SK-N-SH (cell line): ENCODE measurements at regions not wholly inside any gene's neighbourhood (a gene's known extent, or its start where the extent isn't known, plus 50 kb on each side); places are given as distances from the start of the nearest gene placed in this dataset.
A peak's percentile ranks its signal among the peaks of the same experiment; 100 is the strongest.

ENCODE experiments used
- CHD2 ChIP-seq: fragments of 150-350 bp; IDR thresholded peaks from 2 replicates; pipeline ENCODE4 v1.6.1; 2018; ENCODE audit warnings: low read length; ENCODE audit not compliant: partially characterized antibody
- ELF1 ChIP-seq: IDR thresholded peaks from 2 replicates; pipeline ENCODE4 v1.4.0; 2012
- EP300 ChIP-seq, 2 experiments: IDR thresholded peaks; 2 replicates each; pipeline versions ENCODE4 v1.4.0 to v1.6.1; 2012; ENCODE audit warnings: borderline replicate concordance in 1 of 2, low read depth in 1 of 2, low read length in 1 of 2
- FOSL2 ChIP-seq: IDR thresholded peaks from 2 replicates; pipeline ENCODE4 v1.4.0; 2012; ENCODE audit warnings: low read depth, mild to moderate bottlenecking, moderate library complexity, borderline replicate concordance
- FOXJ3 ChIP-seq: sonication (generic); formaldehyde crosslinking; IDR thresholded peaks from 2 replicates; pipeline ENCODE4 v1.5.1; 2020; ENCODE audit warnings: mild to moderate bottlenecking, missing genetic modification reagents
- FOXM1 ChIP-seq: IDR thresholded peaks from 2 replicates; pipeline ENCODE4 v1.4.0; 2012; ENCODE audit warnings: low read depth, mild to moderate bottlenecking
- GABPA ChIP-seq: IDR thresholded peaks from 2 replicates; pipeline ENCODE4 v1.4.0; 2012; ENCODE audit warnings: low read depth, mild to moderate bottlenecking
- GATA2 ChIP-seq: sonication (generic); formaldehyde crosslinking; IDR thresholded peaks from 2 replicates; pipeline ENCODE4 v1.5.0; 2020; ENCODE audit warnings: mild to moderate bottlenecking, missing genetic modification reagents
- MEF2A ChIP-seq: IDR thresholded peaks from 2 replicates; pipeline ENCODE4 v1.4.0; 2012; ENCODE audit warnings: low read depth, borderline replicate concordance
- MXI1 ChIP-seq: IDR thresholded peaks from 2 replicates; pipeline ENCODE4 v1.6.1; 2012; ENCODE audit warnings: mild to moderate bottlenecking, low read depth, low read length, improper control_type of control experiment
- NRF1 ChIP-seq: IDR thresholded peaks from 2 replicates; pipeline ENCODE4 v1.6.1; 2012; ENCODE audit warnings: low read depth, mild to moderate bottlenecking, low read length
- RAD21 ChIP-seq: IDR thresholded peaks from 2 replicates; pipeline ENCODE4 v1.6.1; 2012; ENCODE audit warnings: mild to moderate bottlenecking, low read length
- RCOR1 ChIP-seq: fragments of 150-350 bp; IDR thresholded peaks from 2 replicates; pipeline ENCODE4 v1.6.1; 2017; ENCODE audit warnings: antibody characterized with exemption, low read length
- RFX5 ChIP-seq: IDR thresholded peaks from 2 replicates; pipeline ENCODE4 v1.6.1; 2012; ENCODE audit warnings: mild to moderate bottlenecking, improper control_type of control experiment, low read length
- RXRA ChIP-seq: IDR thresholded peaks from 2 replicates; pipeline ENCODE4 v1.4.0; 2012; ENCODE audit warnings: low read depth, mild to moderate bottlenecking, borderline replicate concordance
- SIN3A ChIP-seq: IDR thresholded peaks from 2 replicates; pipeline ENCODE4 v1.6.1; 2012; ENCODE audit warnings: low read depth, mild to moderate bottlenecking, low read length, moderate library complexity, borderline replicate concordance
- SMC3 ChIP-seq: IDR thresholded peaks from 2 replicates; pipeline ENCODE4 v1.6.1; 2012; ENCODE audit warnings: low read depth, low read length, improper control_type of control experiment
- TF ChIP-seq, protein P1 (sequence below): fragments of 200-600 bp; sonication (generic); IDR thresholded peaks from 2 replicates; pipeline ENCODE4 v1.6.1; 2017; ENCODE audit warnings: antibody characterized with exemption, mild to moderate bottlenecking, moderate library complexity
- TF ChIP-seq, protein P2 (sequence below): IDR thresholded peaks from 2 replicates; pipeline ENCODE4 v1.6.1; 2012; ENCODE audit warnings: mild to moderate bottlenecking, low read depth, low read length, moderate library complexity
- TF ChIP-seq, protein P3 (sequence below): IDR thresholded peaks from 2 replicates; pipeline ENCODE4 v1.4.0; 2012; ENCODE audit warnings: low read depth, borderline replicate concordance
- TF ChIP-seq, protein P4 (sequence below): fragments of 150-350 bp; IDR thresholded peaks from 2 replicates; pipeline ENCODE4 v1.6.1; 2017; ENCODE audit warnings: antibody characterized with exemption, low read length, low read depth, borderline replicate concordance

DNA sequence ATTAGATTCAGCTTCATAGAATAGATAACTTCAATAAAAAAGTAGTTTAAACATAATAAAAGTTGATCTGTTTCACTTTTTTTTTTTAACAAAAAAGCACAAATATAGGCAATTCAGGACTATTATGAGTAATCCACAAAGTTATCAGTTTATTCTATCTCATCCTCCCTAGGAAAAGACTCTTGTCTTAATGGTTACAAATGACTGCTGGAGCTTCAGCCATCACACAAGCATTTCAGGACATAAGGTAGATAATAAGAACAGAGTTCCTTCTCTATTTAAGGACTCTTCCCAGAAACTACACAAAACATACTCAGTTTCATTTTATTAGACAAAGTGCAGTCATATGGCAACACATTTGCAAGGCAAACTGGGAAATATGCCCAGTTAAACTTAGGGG, 357.6 kb upstream of the SETBP1 start (continued):
- TF ChIP-seq FOXJ3 (CRISPR knock-in tag) (no peak), RAD21 (no peak), SMC3 (no peak), GATA2 (CRISPR knock-in tag) (no peak; the same call in 1 of the 2 replicates), MEF2A (no peak), SIN3A (no peak), FOSL2 (no peak), GABPA (no peak), MXI1 (no peak), ELF1 (no peak), RFX5 (no peak), RCOR1 (no peak), FOXM1 (no peak), CHD2 (no peak), RXRA (0 out of 2 replicates have a peak, but pooled peaks have one; percentile 15), NRF1 (no peak), EP300 (IDR thresholded peaks at IDR 0.05; ENCODE audit: borderline replicate concordance in 1 of 2, low read depth in 1 of 2, low read length in 1 of 2) (peak; percentile 57 to 72; a peak in 3 of 4 replicates)
- TF ChIP-seq, protein P1, sequence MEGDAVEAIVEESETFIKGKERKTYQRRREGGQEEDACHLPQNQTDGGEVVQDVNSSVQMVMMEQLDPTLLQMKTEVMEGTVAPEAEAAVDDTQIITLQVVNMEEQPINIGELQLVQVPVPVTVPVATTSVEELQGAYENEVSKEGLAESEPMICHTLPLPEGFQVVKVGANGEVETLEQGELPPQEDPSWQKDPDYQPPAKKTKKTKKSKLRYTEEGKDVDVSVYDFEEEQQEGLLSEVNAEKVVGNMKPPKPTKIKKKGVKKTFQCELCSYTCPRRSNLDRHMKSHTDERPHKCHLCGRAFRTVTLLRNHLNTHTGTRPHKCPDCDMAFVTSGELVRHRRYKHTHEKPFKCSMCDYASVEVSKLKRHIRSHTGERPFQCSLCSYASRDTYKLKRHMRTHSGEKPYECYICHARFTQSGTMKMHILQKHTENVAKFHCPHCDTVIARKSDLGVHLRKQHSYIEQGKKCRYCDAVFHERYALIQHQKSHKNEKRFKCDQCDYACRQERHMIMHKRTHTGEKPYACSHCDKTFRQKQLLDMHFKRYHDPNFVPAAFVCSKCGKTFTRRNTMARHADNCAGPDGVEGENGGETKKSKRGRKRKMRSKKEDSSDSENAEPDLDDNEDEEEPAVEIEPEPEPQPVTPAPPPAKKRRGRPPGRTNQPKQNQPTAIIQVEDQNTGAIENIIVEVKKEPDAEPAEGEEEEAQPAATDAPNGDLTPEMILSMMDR, result no peak
- TF ChIP-seq, protein P2, sequence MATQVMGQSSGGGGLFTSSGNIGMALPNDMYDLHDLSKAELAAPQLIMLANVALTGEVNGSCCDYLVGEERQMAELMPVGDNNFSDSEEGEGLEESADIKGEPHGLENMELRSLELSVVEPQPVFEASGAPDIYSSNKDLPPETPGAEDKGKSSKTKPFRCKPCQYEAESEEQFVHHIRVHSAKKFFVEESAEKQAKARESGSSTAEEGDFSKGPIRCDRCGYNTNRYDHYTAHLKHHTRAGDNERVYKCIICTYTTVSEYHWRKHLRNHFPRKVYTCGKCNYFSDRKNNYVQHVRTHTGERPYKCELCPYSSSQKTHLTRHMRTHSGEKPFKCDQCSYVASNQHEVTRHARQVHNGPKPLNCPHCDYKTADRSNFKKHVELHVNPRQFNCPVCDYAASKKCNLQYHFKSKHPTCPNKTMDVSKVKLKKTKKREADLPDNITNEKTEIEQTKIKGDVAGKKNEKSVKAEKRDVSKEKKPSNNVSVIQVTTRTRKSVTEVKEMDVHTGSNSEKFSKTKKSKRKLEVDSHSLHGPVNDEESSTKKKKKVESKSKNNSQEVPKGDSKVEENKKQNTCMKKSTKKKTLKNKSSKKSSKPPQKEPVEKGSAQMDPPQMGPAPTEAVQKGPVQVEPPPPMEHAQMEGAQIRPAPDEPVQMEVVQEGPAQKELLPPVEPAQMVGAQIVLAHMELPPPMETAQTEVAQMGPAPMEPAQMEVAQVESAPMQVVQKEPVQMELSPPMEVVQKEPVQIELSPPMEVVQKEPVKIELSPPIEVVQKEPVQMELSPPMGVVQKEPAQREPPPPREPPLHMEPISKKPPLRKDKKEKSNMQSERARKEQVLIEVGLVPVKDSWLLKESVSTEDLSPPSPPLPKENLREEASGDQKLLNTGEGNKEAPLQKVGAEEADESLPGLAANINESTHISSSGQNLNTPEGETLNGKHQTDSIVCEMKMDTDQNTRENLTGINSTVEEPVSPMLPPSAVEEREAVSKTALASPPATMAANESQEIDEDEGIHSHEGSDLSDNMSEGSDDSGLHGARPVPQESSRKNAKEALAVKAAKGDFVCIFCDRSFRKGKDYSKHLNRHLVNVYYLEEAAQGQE, result no peak
- TF ChIP-seq, protein P3, sequence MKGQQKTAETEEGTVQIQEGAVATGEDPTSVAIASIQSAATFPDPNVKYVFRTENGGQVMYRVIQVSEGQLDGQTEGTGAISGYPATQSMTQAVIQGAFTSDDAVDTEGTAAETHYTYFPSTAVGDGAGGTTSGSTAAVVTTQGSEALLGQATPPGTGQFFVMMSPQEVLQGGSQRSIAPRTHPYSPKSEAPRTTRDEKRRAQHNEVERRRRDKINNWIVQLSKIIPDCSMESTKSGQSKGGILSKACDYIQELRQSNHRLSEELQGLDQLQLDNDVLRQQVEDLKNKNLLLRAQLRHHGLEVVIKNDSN, result no peak
- TF ChIP-seq, protein P4, sequence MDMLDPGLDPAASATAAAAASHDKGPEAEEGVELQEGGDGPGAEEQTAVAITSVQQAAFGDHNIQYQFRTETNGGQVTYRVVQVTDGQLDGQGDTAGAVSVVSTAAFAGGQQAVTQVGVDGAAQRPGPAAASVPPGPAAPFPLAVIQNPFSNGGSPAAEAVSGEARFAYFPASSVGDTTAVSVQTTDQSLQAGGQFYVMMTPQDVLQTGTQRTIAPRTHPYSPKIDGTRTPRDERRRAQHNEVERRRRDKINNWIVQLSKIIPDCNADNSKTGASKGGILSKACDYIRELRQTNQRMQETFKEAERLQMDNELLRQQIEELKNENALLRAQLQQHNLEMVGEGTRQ, result no peak
